GM23248 (cell line): ENCODE measurements at regions not wholly inside any gene's neighbourhood (a gene's known extent, or its start where the extent isn't known, plus 50 kb on each side); places are given as distances from the start of the nearest gene placed in this dataset.
"Not testable (repeated sequence)": the region's sequence is repeated elsewhere in the genome, so short reads cannot be mapped to it uniquely, and the experiment has no call there.

Source experiments
- DNase-seq: peaks from one replicate; pipeline ENCODE4 v3.0.0-alpha.2; 2015
- H2AFZ ChIP-seq: fragments of 200-600 bp; sonication (generic); 2 replicates; pipeline ENCODE4 v1.6.1; 2016; ENCODE audit warnings: antibody characterized with exemption
- H3F3A ChIP-seq: fragments of 200-600 bp; sonication (generic); 2 replicates; pipeline ENCODE4 v1.6.1; 2016; ENCODE audit warnings: mild to moderate bottlenecking, antibody characterized with exemption, mixed run types; ENCODE audit not compliant: insufficient read depth
- H3K27ac ChIP-seq: fragments of 200-600 bp; sonication (generic); 2 replicates; pipeline ENCODE4 v1.5.1; 2016; ENCODE audit warnings: mild to moderate bottlenecking
- H3K27me3 ChIP-seq: fragments of 200-600 bp; sonication (generic); replicated peaks from 2 replicates; pipeline ENCODE4 v1.6.1; 2016; ENCODE audit warnings: mild to moderate bottlenecking; ENCODE audit not compliant: insufficient read depth
- H3K36me3 ChIP-seq: fragments of 200-600 bp; sonication (generic); 2 replicates; pipeline ENCODE4 v1.6.1; 2016; ENCODE audit warnings: low read depth, mild to moderate bottlenecking
- H3K4me1 ChIP-seq: fragments of 200-600 bp; sonication (generic); 2 replicates; pipeline ENCODE4 v1.6.1; 2016; ENCODE audit warnings: mild to moderate bottlenecking; ENCODE audit not compliant: insufficient read depth
- H3K4me2 ChIP-seq: fragments of 200-600 bp; sonication (generic); one replicate; pipeline ENCODE4 v1.6.1; 2016; ENCODE audit warnings: mild to moderate bottlenecking; ENCODE audit not compliant: unreplicated experiment
- H3K4me3 ChIP-seq: fragments of 200-600 bp; sonication (generic); 2 replicates; pipeline ENCODE4 v1.5.1; 2016; ENCODE audit warnings: mild to moderate bottlenecking
- H3K79me2 ChIP-seq: fragments of 200-600 bp; sonication (generic); 2 replicates; pipeline ENCODE4 v1.6.1; 2016; ENCODE audit warnings: mild to moderate bottlenecking; ENCODE audit not compliant: insufficient read depth
- H3K9ac ChIP-seq: fragments of 200-600 bp; sonication (generic); 2 replicates; pipeline ENCODE4 v1.6.1; 2016; ENCODE audit warnings: mild to moderate bottlenecking
- H3K9me2 ChIP-seq: fragments of 200-600 bp; sonication (generic); 2 replicates; pipeline ENCODE4 v1.6.1; 2016; ENCODE audit warnings: mixed run types, mild to moderate bottlenecking, moderate library complexity; ENCODE audit not compliant: insufficient read depth
- H3K9me3 ChIP-seq: fragments of 200-600 bp; sonication (generic); one replicate; pipeline ENCODE4 v1.6.1; 2017; ENCODE audit warnings: low read depth
- H4K20me1 ChIP-seq: fragments of 200-600 bp; sonication (generic); 2 replicates; pipeline ENCODE4 v1.6.0; 2016; ENCODE audit not compliant: insufficient read depth
- EZH2 ChIP-seq: fragments of 200-600 bp; sonication (generic); IDR thresholded peaks from 2 replicates; pipeline ENCODE4 v1.6.1; 2018; ENCODE audit warnings: antibody characterized with exemption, mild to moderate bottlenecking; ENCODE audit not compliant: insufficient read depth, poor library complexity, severe bottlenecking
- EZH2phosphoT487 ChIP-seq: fragments of 200-600 bp; sonication (generic); IDR thresholded peaks from 2 replicates; pipeline ENCODE4 v1.6.1; 2018; ENCODE audit warnings: antibody characterized with exemption, moderate library complexity, mild to moderate bottlenecking, low read depth; ENCODE audit not compliant: insufficient read depth
- WGBS, 2 experiments: methylation state at CpG; one replicate each; pipeline ENCODE4 v1.1.6; 2015 to 2017; ENCODE audit warnings: low lambda C conversion rate in 2 of 2, low coverage in 1 of 2; ENCODE audit errors: missing lambda C conversion rate in 2 of 2; 5-methylcytosine and 5-hydroxymethylcytosine counted together
- in situ Hi-C: fragments of 300-500 bp; cut with MboI; formaldehyde crosslinking; loops from 2 replicates; pipeline ENCODE4 v1.15.0; 2020

DNA sequence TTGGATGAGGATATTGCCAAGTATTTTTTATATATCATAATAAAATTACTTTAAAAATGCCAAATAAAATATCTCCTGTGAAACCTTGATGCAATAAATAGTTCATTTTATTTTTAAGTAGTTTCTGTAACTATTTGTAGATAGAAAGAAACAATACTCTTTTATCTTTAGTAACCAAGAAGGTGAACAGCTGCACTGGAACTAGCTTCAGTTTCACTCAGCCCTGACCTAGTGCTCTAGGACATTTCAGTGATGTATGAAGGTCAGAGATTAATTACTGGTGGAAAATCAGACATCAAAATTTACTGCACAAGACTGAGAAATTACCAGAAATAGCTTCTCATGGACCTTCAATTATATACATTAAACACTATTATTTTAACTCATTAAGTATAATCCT, 1305.0 kb downstream of the CNTNAP5 start:
- Histone ChIP-seq H3K36me3 (no peaks in the 10 kb centered on the region), H3K9me2 (no peaks in the 10 kb centered on the region), H3K4me1 (no peaks in the 10 kb centered on the region), H3K27ac (no peak overlapping the region), H3K4me3 (no peak overlapping the region), H3K27me3 (no peaks in the 10 kb centered on the region), H4K20me1 (no peaks in the 10 kb centered on the region), H3K79me2 (no peaks in the 10 kb centered on the region), H3K9ac (no peak overlapping the region), H2AFZ (no peak overlapping the region), H3K9me3 (peaks cover 9% of the 10 kb centered on the region), H3K4me2 (no peak overlapping the region), H3F3A (no peaks in the 10 kb centered on the region)
- DNase-seq: no peak
- TF ChIP-seq EZH2 (no peak), EZH2phosphoT487 (no peak)
- in situ Hi-C loops: no loop called here

DNA sequence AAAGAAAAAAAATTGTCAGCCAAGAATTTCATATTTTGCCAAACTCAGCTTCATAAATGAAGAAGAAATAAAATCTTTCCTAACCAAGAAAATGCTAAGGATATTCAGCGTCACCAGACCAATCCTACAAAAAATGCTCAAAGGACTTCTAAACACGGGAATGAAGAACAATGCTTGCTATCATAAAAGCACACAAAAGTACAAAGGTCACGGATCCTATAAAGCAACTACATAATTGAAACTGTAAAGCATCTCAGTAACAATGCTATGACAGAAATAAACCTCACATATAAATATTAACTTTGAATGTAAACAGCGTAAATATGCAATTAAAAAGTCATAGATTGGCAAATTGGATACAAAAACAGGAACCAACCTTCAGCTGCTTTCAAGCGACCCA, 1314.6 kb upstream of the GYPC start:
- WGBS, 2 experiments: 26% methylated on average over 5 of the region's 5 CpGs
- Histone ChIP-seq H3K9me2 (no peaks in the 10 kb centered on the region), H3F3A (no peaks in the 10 kb centered on the region), H3K4me3 (no peak overlapping the region), H3K27ac (no peak overlapping the region), H3K4me2 (no peak overlapping the region), H3K36me3 (no peaks in the 10 kb centered on the region), H3K79me2 (no peaks in the 10 kb centered on the region), H3K9ac (no peak overlapping the region), H3K4me1 (no peaks in the 10 kb centered on the region), H3K27me3 (no peaks in the 10 kb centered on the region), H4K20me1 (no peaks in the 10 kb centered on the region), H2AFZ (no peak overlapping the region), H3K9me3 (no peaks in the 10 kb centered on the region)
- in situ Hi-C loops: no loop called here
- no peak for DNase-seq
- no peak for TF ChIP-seq EZH2phosphoT487
- no peak for TF ChIP-seq EZH2

DNA sequence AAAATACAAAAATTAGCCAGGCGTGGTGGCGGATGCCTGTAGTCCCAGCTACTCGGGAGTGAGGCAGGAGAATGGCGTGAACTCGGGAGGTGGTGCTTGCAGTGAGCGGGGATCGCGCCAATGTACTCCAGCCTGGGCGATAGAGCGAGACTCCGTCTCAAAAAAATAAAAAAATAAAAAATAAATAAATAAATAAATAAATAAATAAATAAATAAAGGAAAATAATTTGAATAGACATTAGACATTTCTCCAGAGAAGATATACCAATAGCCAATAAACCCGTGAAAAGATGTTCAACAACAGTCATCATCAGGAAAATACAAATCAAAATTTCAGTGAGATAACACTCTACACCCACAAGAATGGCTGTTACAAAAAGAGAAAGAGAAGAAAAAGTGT, 1302.4 kb upstream of the GYPC start:
- 67 to 73% methylated on average over 12 of the region's 12 CpGs for WGBS, 2 experiments
- DNase-seq, H3K4me3 ChIP-seq: not testable (repeated sequence)

DNA sequence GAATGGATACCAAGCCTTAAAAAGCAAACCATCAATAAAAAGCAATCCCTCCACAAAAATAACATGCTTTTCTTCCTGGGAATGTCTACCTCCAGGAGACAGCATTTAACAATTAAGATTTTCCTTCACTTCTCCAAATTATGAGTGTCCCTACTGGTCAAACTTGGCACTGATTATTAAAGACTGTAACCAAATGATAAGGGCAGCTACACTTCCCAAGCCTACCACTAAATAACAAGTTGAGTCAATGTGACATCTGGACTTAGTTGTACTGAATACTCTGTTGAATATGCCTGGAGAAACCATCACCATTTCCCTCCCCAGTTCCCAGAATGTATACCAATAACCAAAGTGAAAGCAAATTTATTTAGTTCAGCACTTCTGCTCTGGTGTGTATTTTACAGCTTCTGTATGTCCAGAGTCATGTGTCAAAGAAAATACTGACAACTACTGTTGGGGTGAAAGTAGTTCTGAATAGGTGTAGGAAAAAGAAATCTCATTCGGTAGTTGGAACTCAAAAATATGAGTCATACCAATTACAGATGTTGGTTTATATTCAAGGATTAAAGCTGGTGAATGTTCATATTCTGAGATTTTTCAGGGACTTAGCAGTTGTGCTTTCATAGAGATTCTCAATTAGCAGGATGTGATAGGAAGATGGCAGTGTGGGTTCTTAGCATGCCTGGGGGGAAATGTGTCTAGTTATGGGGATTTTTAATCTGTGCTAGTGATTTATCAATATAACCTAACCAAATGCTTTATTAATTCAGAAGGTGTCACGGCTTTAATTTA, 1291.6 kb upstream of the GYPC start:
- H3K9ac ChIP-seq: no peak overlapping the region
- H3K4me3 ChIP-seq: no peak overlapping the region
- H3K36me3 ChIP-seq: no peaks in the 10 kb centered on the region
- no peaks in the 10 kb centered on the region for H3K9me3 ChIP-seq
- H3K79me2 ChIP-seq: no peaks in the 10 kb centered on the region
- no peaks in the 10 kb centered on the region for H4K20me1 ChIP-seq
- 14 to 20% methylated on average over 2 of the region's 2 CpGs for WGBS, 2 experiments
- no peak overlapping the region for H3K27ac ChIP-seq
- TF ChIP-seq EZH2 (no peak), EZH2phosphoT487 (no peak)
- H3K4me2 ChIP-seq: no peak overlapping the region
- no peak overlapping the region for H2AFZ ChIP-seq
- no peaks in the 10 kb centered on the region for H3F3A ChIP-seq
- no peaks in the 10 kb centered on the region for H3K9me2 ChIP-seq
- H3K4me1 ChIP-seq: no peaks in the 10 kb centered on the region
- H3K27me3 ChIP-seq: no peaks in the 10 kb centered on the region
- in situ Hi-C loops: no loop called here
- DNase-seq: no peak

More for the DNA sequence above, 1302.4 kb upstream of the GYPC start:
- H3K27ac ChIP-seq, H3K36me3 ChIP-seq, H3K9me3 ChIP-seq, in situ Hi-C loops, H3K79me2 ChIP-seq, H3K27me3 ChIP-seq, H2AFZ ChIP-seq, H3K4me1 ChIP-seq, H3F3A ChIP-seq, H3K4me2 ChIP-seq, H3K9me2 ChIP-seq, H3K9ac ChIP-seq, H4K20me1 ChIP-seq: not testable (repeated sequence)

DNA sequence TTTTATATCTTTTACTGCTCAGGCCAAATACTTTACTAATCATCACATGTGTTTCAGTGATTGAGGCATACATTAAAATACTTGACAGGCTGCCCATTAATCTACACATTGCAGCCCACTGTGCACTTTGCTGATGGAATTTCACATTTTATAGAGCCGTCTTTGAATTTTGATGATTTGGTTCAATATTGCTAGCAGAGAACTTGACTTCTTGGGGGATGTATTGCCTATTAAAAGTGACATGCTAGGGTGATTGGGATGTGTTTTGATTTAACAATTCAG, 1291.0 kb upstream of the GYPC start:
- Histone ChIP-seq H3K4me1 (no peaks in the 10 kb centered on the region), H3K27me3 (no peaks in the 10 kb centered on the region), H3K4me2 (no peak overlapping the region), H3K9ac (no peak overlapping the region), H3K9me2 (no peaks in the 10 kb centered on the region), H3K9me3 (no peaks in the 10 kb centered on the region), H4K20me1 (no peaks in the 10 kb centered on the region), H2AFZ (no peak overlapping the region), H3K4me3 (no peak overlapping the region), H3F3A (no peaks in the 10 kb centered on the region), H3K79me2 (no peaks in the 10 kb centered on the region), H3K36me3 (no peaks in the 10 kb centered on the region), H3K27ac (no peak overlapping the region)
- DNase-seq: no peak
- in situ Hi-C loops: no loop called here
- no peak for TF ChIP-seq EZH2phosphoT487
- no peak for TF ChIP-seq EZH2
- 4 to 7% methylated on average over 1 of the region's 1 CpG for WGBS, 2 experiments
